Tibial nerve (tissue), 3 donors: ENCODE measurements at regions not wholly inside any gene's neighbourhood (a gene's known extent, or its start where the extent isn't known, plus 50 kb on each side); places are given as distances from the start of the nearest gene placed in this dataset.

ENCODE experiments used
- CTCF ChIP-seq, 5 experiments: fragments of 200-600 bp in 3 of 5; fragments of 450-650 bp in 2 of 5; sonication (generic) in 3 of 5; IDR thresholded peaks; one replicate each; pipeline ENCODE4 v1.5.1; 2016 to 2019; ENCODE audit warnings: antibody characterized with exemption in 5 of 5, mild to moderate bottlenecking in 3 of 5, moderate library complexity in 2 of 5
- POLR2A ChIP-seq, 2 donors: fragments of 450-650 bp; IDR thresholded peaks; one replicate each; pipeline ENCODE4 v1.6.1; 2017; ENCODE audit warnings: antibody characterized with exemption in 2 of 2, mild to moderate bottlenecking in 2 of 2, moderate library complexity in 2 of 2

DNA sequence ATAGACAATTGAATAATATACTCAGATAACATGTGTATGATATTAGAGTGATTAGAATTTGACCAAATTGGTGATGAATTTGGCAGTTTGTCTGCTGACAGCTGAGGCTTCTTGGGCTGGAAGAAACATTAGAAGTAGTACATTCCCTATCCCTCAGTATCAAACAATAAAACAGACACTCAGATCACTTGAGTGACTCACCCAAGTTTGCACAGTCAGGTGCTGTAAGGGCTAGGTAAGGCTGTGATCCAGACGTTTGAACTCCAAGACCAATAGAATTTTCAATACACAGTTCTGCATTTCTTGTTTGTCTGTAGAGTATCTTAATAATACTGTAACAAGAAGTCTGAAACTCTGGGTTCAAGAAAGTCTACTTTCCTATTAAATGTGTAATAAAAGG, 223.5 kb downstream of the POSTN start:
- TF ChIP-seq POLR2A (IDR thresholded peaks at IDR 0.05) (no peak), CTCF (IDR thresholded peaks at IDR 0.05) (no peak)
